ENCODE measurements at regions not wholly inside any gene's neighbourhood (a gene's known extent, or its start where the extent isn't known, plus 50 kb on each side); places are given as distances from the start of the nearest gene placed in this dataset.

GRCh38 chr16:85413691-85414663, 199.1 kb upstream of the GSE1 start:
- TF ChIP-seq POLR2A (IDR thresholded peaks at IDR 0.05) = no peak
- TF ChIP-seq POLR2AphosphoS5 (IDR thresholded peaks at IDR 0.05) = no peak
